HepG2 (cell line): ENCODE measurements at regions not wholly inside any gene's neighbourhood (a gene's known extent, or its start where the extent isn't known, plus 50 kb on each side); places are given as distances from the start of the nearest gene placed in this dataset.

Source experiments
- AHR ChIP-seq: IDR thresholded peaks from 2 replicates; pipeline ENCODE4 v1.6.1; 2018; ENCODE audit warnings: missing genetic modification reagents, missing compliant biosample characterization
- CHCHD3 ChIP-seq: sonication (generic); formaldehyde crosslinking; IDR thresholded peaks from 2 replicates; pipeline ENCODE4 v1.8.0; 2022; ENCODE audit warnings: mild to moderate bottlenecking, missing genetic modification reagents, moderate library complexity
- CHD2 ChIP-seq: IDR thresholded peaks from 2 replicates; pipeline ENCODE4 v1.6.1; 2011; ENCODE audit warnings: low read depth, low read length, improper control_type of control experiment
- E2F1 ChIP-seq: sonication (generic); formaldehyde crosslinking; IDR thresholded peaks from 2 replicates; pipeline ENCODE4 v1.5.0; 2020; ENCODE audit warnings: missing genetic modification reagents
- EHMT2 ChIP-seq: fragments of 200-600 bp; sonication (generic); IDR thresholded peaks from 2 replicates; pipeline ENCODE4 v1.7.0; 2017; ENCODE audit warnings: antibody characterized with exemption, low read depth, low read length, borderline replicate concordance
- ELK4 ChIP-seq: sonication (generic); formaldehyde crosslinking; IDR thresholded peaks from 2 replicates; pipeline ENCODE4 v1.9.0; 2021; ENCODE audit warnings: missing genetic modification reagents, borderline replicate concordance
- EP300 ChIP-seq, 3 experiments: sonication (generic) in 1 of 3; formaldehyde crosslinking in 1 of 3; IDR thresholded peaks; 2 replicates each; pipeline versions ENCODE4 v1.5.1 to v1.6.1; 2011 to 2020; ENCODE audit warnings: low read depth in 2 of 3, low read length in 2 of 3, borderline replicate concordance in 1 of 3, improper control_type of control experiment in 1 of 3, mild to moderate bottlenecking in 1 of 3, missing genetic modification reagents in 1 of 3, moderate library complexity in 1 of 3
- ETV5 ChIP-seq: IDR thresholded peaks from 2 replicates; pipeline ENCODE4 v1.6.1; 2018; ENCODE audit warnings: missing biosample characterization, missing genetic modification reagents, inconsistent platforms, borderline replicate concordance
- FOXA1 ChIP-seq, 2 experiments: fragments of 450-650 bp in 1 of 2; sonication (generic) in 1 of 2; formaldehyde crosslinking in 1 of 2; IDR thresholded peaks; 2 replicates each; pipeline versions ENCODE4 v1.4.0 to v1.6.1; 2016 to 2020; ENCODE audit warnings: missing genetic modification reagents in 1 of 2
- HOXA5 ChIP-seq: sonication (generic); formaldehyde crosslinking; IDR thresholded peaks from 2 replicates; pipeline ENCODE4 v1.4.0; 2020; ENCODE audit warnings: missing genetic modification reagents
- ISL2 ChIP-seq: sonication (generic); formaldehyde crosslinking; IDR thresholded peaks from 2 replicates; pipeline ENCODE4 v1.5.0; 2020; ENCODE audit warnings: missing genetic modification reagents
- LCORL ChIP-seq, 2 experiments: fragments of 450-650 bp in 1 of 2; sonication (generic) in 1 of 2; formaldehyde crosslinking in 1 of 2; IDR thresholded peaks; 2 replicates each; pipeline versions ENCODE4 v1.5.0 to v1.6.1; 2017 to 2020; ENCODE audit warnings: antibody characterized with exemption in 1 of 2, missing genetic modification reagents in 1 of 2
- MBNL3 ChIP-seq: fragments of 250-450 bp; sonication (Bioruptor Pico); conservative IDR thresholded peaks from 2 replicates; pipeline ENCODE4 v1.8.0; 2022; ENCODE audit warnings: mild to moderate bottlenecking, inconsistent platforms
- MTA3 ChIP-seq: sonication (generic); formaldehyde crosslinking; IDR thresholded peaks from 2 replicates; pipeline ENCODE4 v1.4.0; 2020; ENCODE audit warnings: missing genetic modification reagents
- NFE2 ChIP-seq: sonication (generic); formaldehyde crosslinking; IDR thresholded peaks from 2 replicates; pipeline ENCODE4 v1.4.0; 2020; ENCODE audit warnings: missing genetic modification reagents
- POLR2G ChIP-seq: fragments of 200-400 bp; formaldehyde crosslinking; IDR thresholded peaks from 2 replicates; pipeline ENCODE4 v1.6.1; 2018; ENCODE audit warnings: mild to moderate bottlenecking, low read depth, low read length, moderate library complexity
- SRSF9 ChIP-seq: fragments of 200-400 bp; formaldehyde crosslinking; IDR thresholded peaks from 2 replicates; pipeline ENCODE4 v1.6.1; 2018; ENCODE audit warnings: borderline replicate concordance, mild to moderate bottlenecking, low read depth, low read length; ENCODE audit not compliant: insufficient read depth, poor library complexity, severe bottlenecking
- TOE1 ChIP-seq: sonication (generic); formaldehyde crosslinking; IDR thresholded peaks from 2 replicates; pipeline ENCODE4 v1.4.0; 2020; ENCODE audit warnings: mild to moderate bottlenecking, missing genetic modification reagents
- ZBTB21 ChIP-seq: sonication (generic); formaldehyde crosslinking; IDR thresholded peaks from 2 replicates; pipeline ENCODE4 v1.4.0; 2020; ENCODE audit warnings: missing genetic modification reagents
- ZBTB38 ChIP-seq: sonication (generic); formaldehyde crosslinking; IDR thresholded peaks from 2 replicates; pipeline ENCODE4 v1.5.1; 2020; ENCODE audit warnings: mild to moderate bottlenecking, missing genetic modification reagents
- ZNF101 ChIP-seq: sonication (generic); formaldehyde crosslinking; IDR thresholded peaks from 2 replicates; pipeline ENCODE4 v1.4.0; 2020; ENCODE audit warnings: mild to moderate bottlenecking, low read depth, missing genetic modification reagents, borderline replicate concordance
- ZNF296 ChIP-seq: sonication (generic); formaldehyde crosslinking; conservative IDR thresholded peaks from 2 replicates; pipeline ENCODE4 v1.5.0; 2020; ENCODE audit warnings: mild to moderate bottlenecking, missing genetic modification reagents
- ZNF501 ChIP-seq: sonication (generic); formaldehyde crosslinking; IDR thresholded peaks from 2 replicates; pipeline ENCODE4 v1.5.1; 2020; ENCODE audit warnings: mild to moderate bottlenecking, moderate library complexity, missing genetic modification reagents
- ZNF510 ChIP-seq: sonication (generic); formaldehyde crosslinking; IDR thresholded peaks from 2 replicates; pipeline ENCODE4 v1.4.0; 2020; ENCODE audit warnings: low read depth, mild to moderate bottlenecking, missing genetic modification reagents
- ZNF558 ChIP-seq: sonication (generic); formaldehyde crosslinking; IDR thresholded peaks from 2 replicates; pipeline ENCODE4 v1.9.0; 2022; ENCODE audit warnings: mild to moderate bottlenecking, missing genetic modification reagents, borderline replicate concordance
- ZNF737 ChIP-seq: sonication (generic); formaldehyde crosslinking; IDR thresholded peaks from 2 replicates; pipeline ENCODE4 v1.5.0; 2020; ENCODE audit warnings: missing genetic modification reagents, mild to moderate bottlenecking, borderline replicate concordance
- ZNF746 ChIP-seq: sonication (generic); formaldehyde crosslinking; IDR thresholded peaks from 2 replicates; pipeline ENCODE4 v1.8.0; 2022; ENCODE audit warnings: mild to moderate bottlenecking, missing genetic modification reagents
- ZNF770 ChIP-seq: sonication (generic); formaldehyde crosslinking; IDR thresholded peaks from 2 replicates; pipeline ENCODE4 v1.5.0; 2020; ENCODE audit warnings: mild to moderate bottlenecking, missing genetic modification reagents

DNA sequence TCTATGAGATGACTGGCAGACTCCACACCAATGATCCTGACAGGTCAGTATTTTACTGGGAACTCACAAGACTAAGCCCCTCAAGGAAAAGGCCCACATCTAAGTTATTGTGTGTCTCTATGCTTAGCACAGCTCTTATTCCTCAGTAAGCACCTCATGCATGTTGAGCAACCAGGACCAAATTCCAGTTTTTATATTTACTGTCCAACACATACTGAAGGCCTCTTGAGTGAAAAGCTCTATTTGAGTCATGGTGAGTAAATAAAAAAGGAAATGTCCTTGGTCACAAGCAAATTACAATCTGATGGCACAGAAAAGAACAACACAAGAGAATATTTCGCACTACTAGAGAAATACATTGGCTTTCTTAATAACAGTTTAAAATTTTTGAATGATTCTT, 87.9 kb upstream of the ETAA1 start (continued):
- TF ChIP-seq POLR2G (no peak), EP300 (IDR thresholded peaks at IDR 0.05; ENCODE audit: low read depth in 2 of 2, low read length in 2 of 2) (peak; percentile 66 to 88; a peak in 3 of 4 replicates), EP300 (CRISPR knock-in tag; IDR thresholded peaks at IDR 0.05; ENCODE audit: borderline replicate concordance) (peak; percentile 57; the same call in 1 of the 2 replicates), CHCHD3 (CRISPR knock-in tag) (no peak), MTA3 (no peak), ZNF746 (CRISPR knock-in tag) (no peak), ZNF296 (CRISPR knock-in tag) (no peak), CHD2 (no peak), LCORL (IDR thresholded peaks at IDR 0.05) (no peak), LCORL (CRISPR knock-in tag; IDR thresholded peaks at IDR 0.05) (peak; percentile 43; the same call in 1 of the 2 replicates), AHR (CRISPR knock-in tag) (no peak), EHMT2 (no peak), ZBTB21 (no peak), HOXA5 (CRISPR knock-in tag) (0 out of 2 replicates have a peak, but pooled peaks have one; percentile 13), ELK4 (CRISPR knock-in tag) (no peak), ISL2 (CRISPR knock-in tag) (peak; percentile 72; the same call in 1 of the 2 replicates), ZNF770 (CRISPR knock-in tag) (no peak), SRSF9 (no peak), ZBTB38 (CRISPR knock-in tag) (no peak), ZNF558 (CRISPR knock-in tag) (no peak), ZNF510 (CRISPR knock-in tag) (no peak), ZNF737 (CRISPR knock-in tag) (no peak), FOXA1 (IDR thresholded peaks at IDR 0.05) (peak; percentile 41; the same call in 1 of the 2 replicates), FOXA1 (CRISPR knock-in tag; IDR thresholded peaks at IDR 0.05) (peak; percentile 84), ZNF101 (CRISPR knock-in tag) (no peak), ZNF501 (CRISPR knock-in tag) (no peak), TOE1 (peak; percentile 44; the same call in 1 of the 2 replicates), E2F1 (CRISPR knock-in tag) (no peak), MBNL3 (CRISPR knock-in tag) (no peak), ETV5 (CRISPR knock-in tag) (peak; percentile 25; the same call in 1 of the 2 replicates), NFE2 (no peak)
